IPS-15b (cell line): ENCODE measurements at regions not wholly inside any gene's neighbourhood (a gene's known extent, or its start where the extent isn't known, plus 50 kb on each side); places are given as distances from the start of the nearest gene placed in this dataset.
A peak's percentile ranks its signal among the peaks of the same experiment; 100 is the strongest.
"Not testable (repeated sequence)": the region's sequence is repeated elsewhere in the genome, so short reads cannot be mapped to it uniquely, and the experiment has no call there.

Source experiments
- H3K27me3 ChIP-seq: one replicate; pipeline ENCODE4 v1.6.1; 2013; ENCODE audit warnings: low read length; ENCODE audit not compliant: control insufficient read depth, insufficient read depth
- H3K36me3 ChIP-seq: one replicate; pipeline ENCODE4 v1.6.1; 2013; ENCODE audit warnings: low read length; ENCODE audit not compliant: control insufficient read depth, insufficient read depth
- H3K4me1 ChIP-seq: one replicate; pipeline ENCODE4 v1.6.1; 2013; ENCODE audit warnings: mild to moderate bottlenecking, low read length; ENCODE audit not compliant: control insufficient read depth, insufficient read depth
- H3K4me3 ChIP-seq: one replicate; pipeline ENCODE4 v1.5.1; 2013; ENCODE audit warnings: low read depth, low read length
- H3K9ac ChIP-seq: one replicate; pipeline ENCODE4 v1.6.1; 2013; ENCODE audit warnings: low read depth, mild to moderate bottlenecking, low read length
- H3K9me3 ChIP-seq: one replicate; pipeline ENCODE4 v1.6.1; 2013; ENCODE audit warnings: mild to moderate bottlenecking, low read length; ENCODE audit not compliant: control insufficient read depth, insufficient read depth

GRCh38 chr9:87393706-87394230 lies 103.9 kb upstream of the DAPK1 start:
- H3K9ac ChIP-seq, result no peak overlapping the region
- peaks cover 20% of the 10 kb centered on the region for H3K4me1 ChIP-seq
- no peak overlapping the region for H3K4me3 ChIP-seq
- H3K36me3 ChIP-seq, result no peaks in the 10 kb centered on the region
- no peaks in the 10 kb centered on the region for H3K27me3 ChIP-seq
- H3K9me3 ChIP-seq, result no peaks in the 10 kb centered on the region

- no peak overlapping the region for H3K9ac ChIP-seq
- no peak overlapping the region for H3K4me3 ChIP-seq
- peaks cover 12% of the 10 kb centered on the region for H3K4me1 ChIP-seq
- no peaks in the 10 kb centered on the region for H3K9me3 ChIP-seq
- no peaks in the 10 kb centered on the region for H3K36me3 ChIP-seq
- H3K27me3 ChIP-seq, result no peaks in the 10 kb centered on the region
Observed at GRCh38 chr9:87395804-87396479, 101.7 kb upstream of the DAPK1 start.

DNA sequence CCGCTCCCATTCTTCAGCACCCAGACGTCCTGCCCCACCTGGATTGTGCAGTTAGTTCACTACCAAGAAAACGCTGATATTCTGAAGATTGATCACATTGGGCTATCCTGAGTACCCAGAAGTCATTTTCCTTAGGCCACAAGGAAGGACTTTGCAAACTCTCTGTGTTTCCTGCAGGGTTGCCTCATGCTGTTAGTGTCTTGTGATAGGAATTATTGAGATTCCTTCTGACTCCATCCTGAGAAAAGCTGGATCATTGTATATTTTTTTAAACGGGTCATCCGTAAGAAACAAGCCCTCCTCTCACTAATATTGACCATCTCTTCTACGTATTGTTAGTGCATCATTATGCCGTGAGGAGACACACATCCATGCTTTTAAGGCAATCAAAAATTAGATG lies 96.0 kb upstream of the DAPK1 start:
- no peaks in the 10 kb centered on the region for H3K9me3 ChIP-seq
- no peak overlapping the region for H3K9ac ChIP-seq
- peaks cover 34% of the 10 kb centered on the region for H3K4me1 ChIP-seq
- H3K4me3 ChIP-seq, result no peak overlapping the region
- no peaks in the 10 kb centered on the region for H3K36me3 ChIP-seq
- no peaks in the 10 kb centered on the region for H3K27me3 ChIP-seq

GRCh38 chr9:87402537-87402936 lies 95.1 kb upstream of the DAPK1 start:
- Histone ChIP-seq H3K4me3 (no peak overlapping the region), H3K27me3 (no peaks in the 10 kb centered on the region), H3K4me1 (peaks cover 36% of the 10 kb centered on the region), H3K36me3 (no peaks in the 10 kb centered on the region), H3K9me3 (no peaks in the 10 kb centered on the region), H3K9ac (no peak overlapping the region)

- Histone ChIP-seq H3K9me3 (no peaks in the 10 kb centered on the region), H3K27me3 (no peaks in the 10 kb centered on the region), H3K4me1 (peaks cover 43% of the 10 kb centered on the region), H3K9ac (no peak overlapping the region), H3K4me3 (peak overlapping the region; percentile 9), H3K36me3 (no peaks in the 10 kb centered on the region)
Observed at GRCh38 chr9:87405677-87406542, 91.8 kb upstream of the DAPK1 start.

GRCh38 chr9:87406543-87407166 lies 91.0 kb upstream of the DAPK1 start:
- no peaks in the 10 kb centered on the region for H3K9me3 ChIP-seq
- no peak overlapping the region for H3K9ac ChIP-seq
- H3K4me1 ChIP-seq, result peaks cover 42% of the 10 kb centered on the region

GRCh38 chr9:87410047-87411005 lies 87.3 kb upstream of the DAPK1 start:
- Histone ChIP-seq H3K4me1 (peaks cover 23% of the 10 kb centered on the region), H3K9ac (peak overlapping the region; percentile 92), H3K4me3 (peak overlapping the region; percentile 66)
- not testable (repeated sequence) for H3K27me3 ChIP-seq, H3K36me3 ChIP-seq, H3K9me3 ChIP-seq

More at GRCh38 chr9:87406543-87407166, 91.0 kb upstream of the DAPK1 start:
- no peaks in the 10 kb centered on the region for H3K27me3 ChIP-seq
- H3K4me3 ChIP-seq, result peak overlapping the region; percentile 10
- no peaks in the 10 kb centered on the region for H3K36me3 ChIP-seq

DNA sequence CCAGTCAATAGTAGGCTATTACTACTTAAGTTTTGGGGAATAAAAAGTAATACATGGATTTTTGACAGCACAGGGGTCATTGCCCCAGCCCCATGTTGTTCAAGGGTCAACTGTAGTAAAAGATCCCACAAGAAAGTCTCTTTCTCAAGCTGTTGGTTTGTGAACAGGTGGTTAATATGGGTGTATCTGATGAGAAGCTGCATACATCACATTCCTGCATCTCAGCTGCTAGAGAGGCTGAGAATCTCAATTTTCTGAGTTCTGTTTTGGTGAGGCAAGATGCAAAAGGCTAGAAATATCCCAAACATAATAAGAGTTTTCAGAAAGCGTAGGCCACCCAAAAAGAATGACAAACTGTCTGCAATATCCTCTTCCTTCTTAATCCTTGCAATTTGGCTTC lies 76.8 kb upstream of the DAPK1 start:
- peaks cover 12% of the 10 kb centered on the region for H3K4me1 ChIP-seq
- no peaks in the 10 kb centered on the region for H3K9me3 ChIP-seq
- no peak overlapping the region for H3K9ac ChIP-seq
- H3K27me3 ChIP-seq, result no peaks in the 10 kb centered on the region
- H3K4me3 ChIP-seq, result no peak overlapping the region
- H3K36me3 ChIP-seq, result peaks cover 28% of the 10 kb centered on the region

- H3K36me3 ChIP-seq, result peaks cover 28% of the 10 kb centered on the region
- no peaks in the 10 kb centered on the region for H3K9me3 ChIP-seq
- no peaks in the 10 kb centered on the region for H3K27me3 ChIP-seq
- H3K9ac ChIP-seq, result no peak overlapping the region
- no peak overlapping the region for H3K4me3 ChIP-seq
- peaks cover 10% of the 10 kb centered on the region for H3K4me1 ChIP-seq
Observed at GRCh38 chr9:87421734-87422133, 75.9 kb upstream of the DAPK1 start.

- Histone ChIP-seq H3K4me1 (peaks cover 4% of the 10 kb centered on the region), H3K9ac (no peak overlapping the region), H3K36me3 (peaks cover 20% of the 10 kb centered on the region), H3K27me3 (no peaks in the 10 kb centered on the region), H3K9me3 (no peaks in the 10 kb centered on the region), H3K4me3 (no peak overlapping the region)
Observed at GRCh38 chr9:87422999-87423398, 74.7 kb upstream of the DAPK1 start.

- H3K9ac ChIP-seq, H3K27me3 ChIP-seq, H3K4me3 ChIP-seq, H3K4me1 ChIP-seq, H3K9me3 ChIP-seq: not testable (repeated sequence)
- H3K36me3 ChIP-seq, result peaks cover 14% of the 10 kb centered on the region
Observed at GRCh38 chr9:87423885-87424284, 73.8 kb upstream of the DAPK1 start.
